HCT116 (cell line): ENCODE measurements at regions not wholly inside any gene's neighbourhood (a gene's known extent, or its start where the extent isn't known, plus 50 kb on each side); places are given as distances from the start of the nearest gene placed in this dataset.

Source experiments
- ATAC-seq: fragments of 200-7000 bp; cut with Tn5 transposase; 2 replicates; pipeline ENCODE4 v1.9.1; 2020; ENCODE audit warnings: mild to moderate bottlenecking, moderate library complexity
- BruUV-seq: library from RNA; stranded (reverse); fragments of 400-500 nt; replicated peaks from 2 replicates; lab custom pipeline; 2021; lab: Mats Ljungman, UMichigan
- CTCF ChIA-PET: fragments of 300-600 bp; sonication (Branson Sonifier 250); formaldehyde crosslinking; loops from one replicate; lab custom pipeline; 2021; ENCODE audit warnings: antibody characterized with exemption; lab: Charles Lee
- POLR2A ChIA-PET: fragments of 300-600, 350-600 bp; sonication (Branson Sonifier 250); formaldehyde crosslinking; loops from one replicate; lab custom pipeline; 2021; ENCODE audit warnings: antibody characterized with exemption; lab: Charles Lee
- RAD21 ChIA-PET, 2 experiments: fragments of 300-600 bp; sonication (Branson Sonifier 250); formaldehyde crosslinking; loops; one replicate each; lab custom pipeline; 2023; ENCODE audit warnings: low total read pairs in 2 of 2; ENCODE audit not compliant: uncharacterized antibody in 2 of 2, unreplicated experiment in 2 of 2, low non-redundant PET in 1 of 2; lab: Charles Lee
- DNase-seq: peaks from one replicate; pipeline ENCODE4 v3.0.0-alpha.2; 2010; ENCODE audit warnings: low read depth, low spot score
- H2AFZ ChIP-seq: fragments of 200-600 bp; shearing (Covaris generic), sonication (generic); 2 replicates; pipeline ENCODE4 v1.6.1; 2017; ENCODE audit warnings: low read depth, mixed run types, mixed read lengths, antibody characterized with exemption, low read length; ENCODE audit not compliant: poor library complexity, severe bottlenecking
- H3K27ac ChIP-seq: 2 replicates; pipeline ENCODE4 v1.5.1; 2012; ENCODE audit warnings: low read depth, low read length
- H3K27me3 ChIP-seq: fragments of 200-600 bp; sonication (generic); 2 replicates; pipeline ENCODE4 v1.6.1; 2016; ENCODE audit warnings: mixed run types, low read length, mixed read lengths; ENCODE audit not compliant: insufficient read depth
- H3K36me3 ChIP-seq, 2 experiments: fragments of 200-500 bp in 1 of 2; fragments of 200-600 bp in 1 of 2; sonication (Bioruptor generic) in 1 of 2; sonication (generic) in 1 of 2; 2 replicates each; pipeline versions ENCODE4 v1.5.1 to v1.6.1; 2014 to 2016; ENCODE audit warnings: low read length in 2 of 2, inconsistent platforms in 1 of 2, mixed read lengths in 1 of 2, mixed run types in 1 of 2; ENCODE audit not compliant: insufficient read depth in 2 of 2, control insufficient read depth in 1 of 2
- H3K4me1 ChIP-seq, 2 experiments: fragments of 200-600 bp in 1 of 2; sonication (generic) in 1 of 2; 2 replicates each; pipeline versions ENCODE4 v1.5.1 to v1.6.1; 2012 to 2017; ENCODE audit warnings: low read length in 2 of 2, inconsistent platforms in 1 of 2, mild to moderate bottlenecking in 1 of 2, mixed read lengths in 1 of 2, mixed run types in 1 of 2, moderate library complexity in 1 of 2; ENCODE audit not compliant: insufficient read depth in 2 of 2, control insufficient read depth in 1 of 2
- H3K4me2 ChIP-seq: fragments of 200-600 bp; sonication (generic); 2 replicates; pipeline ENCODE4 v1.6.1; 2017; ENCODE audit warnings: mixed run types, low read length, mixed read lengths
- H3K4me3 ChIP-seq, 2 experiments: fragments of 200-600 bp in 1 of 2; sonication (generic) in 1 of 2; replicated peaks in 1 of 2; 2 replicates each; pipeline ENCODE4 v1.5.1; 2011 to 2016; ENCODE audit warnings: low read length in 2 of 2, control low read depth in 1 of 2, low read depth in 1 of 2, mild to moderate bottlenecking in 1 of 2, mixed read lengths in 1 of 2, mixed run types in 1 of 2
- H3K79me2 ChIP-seq: fragments of 200-600 bp; sonication (generic); 2 replicates; pipeline ENCODE4 v1.6.1; 2017; ENCODE audit warnings: mild to moderate bottlenecking, mixed run types, low read length, moderate library complexity, mixed read lengths; ENCODE audit not compliant: insufficient read depth
- H3K9ac ChIP-seq: fragments of 200-600 bp; sonication (generic); 2 replicates; pipeline ENCODE4 v1.6.1; 2016; ENCODE audit warnings: low read length, mixed read lengths
- H3K9me2 ChIP-seq: fragments of 200-600 bp; sonication (generic), shearing (Covaris generic); 2 replicates; pipeline ENCODE4 v1.6.1; 2017; ENCODE audit warnings: mixed run types, mild to moderate bottlenecking, moderate library complexity; ENCODE audit not compliant: insufficient read depth
- H3K9me3 ChIP-seq, 2 experiments: fragments of 200-500 bp in 1 of 2; fragments of 200-600 bp in 1 of 2; sonication (Bioruptor generic) in 1 of 2; sonication (generic) in 1 of 2; 2 replicates each; pipeline ENCODE4 v1.6.1; 2014 to 2017; ENCODE audit warnings: low read length in 2 of 2, mixed read lengths in 2 of 2, inconsistent platforms in 1 of 2, low read depth in 1 of 2, mild to moderate bottlenecking in 1 of 2, mixed run types in 1 of 2, moderate library complexity in 1 of 2; ENCODE audit not compliant: control insufficient read depth in 1 of 2, insufficient read depth in 1 of 2
- H4K20me1 ChIP-seq: fragments of 200-600 bp; sonication (generic), shearing (Covaris generic); 2 replicates; pipeline ENCODE4 v1.6.1; 2017; ENCODE audit warnings: mixed run types, mild to moderate bottlenecking, moderate library complexity; ENCODE audit not compliant: insufficient read depth
- CEBPB ChIP-seq: IDR thresholded peaks from 2 replicates; pipeline ENCODE4 v1.6.1; 2012; ENCODE audit warnings: low read depth
- EGR1 ChIP-seq: IDR thresholded peaks from 2 replicates; pipeline ENCODE4 v1.6.1; 2012; ENCODE audit warnings: low read depth
- ELF1 ChIP-seq: IDR thresholded peaks from 2 replicates; pipeline ENCODE4 v1.6.1; 2012; ENCODE audit warnings: low read depth, borderline replicate concordance
- FOSL1 ChIP-seq: IDR thresholded peaks from 2 replicates; pipeline ENCODE4 v1.6.1; 2012; ENCODE audit warnings: low read depth
- MAX ChIP-seq: IDR thresholded peaks from 2 replicates; pipeline ENCODE4 v1.6.1; 2012
- POLR2A ChIP-seq: IDR thresholded peaks from 2 replicates; pipeline ENCODE4 v1.7.0; 2011; ENCODE audit warnings: borderline replicate concordance; ENCODE audit not compliant: insufficient read depth, insufficient read length; ENCODE audit errors: extremely low read depth
- POLR2AphosphoS5 ChIP-seq: IDR thresholded peaks from 2 replicates; pipeline ENCODE4 v1.6.1; 2011; ENCODE audit warnings: mild to moderate bottlenecking, low read depth, low read length, moderate library complexity
- RAD21 ChIP-seq: IDR thresholded peaks from 2 replicates; pipeline ENCODE4 v1.6.1; 2012; ENCODE audit warnings: low read depth, mild to moderate bottlenecking
- SIN3A ChIP-seq: IDR thresholded peaks from 2 replicates; pipeline ENCODE4 v1.6.1; 2012; ENCODE audit warnings: low read depth
- SP1 ChIP-seq: IDR thresholded peaks from 2 replicates; pipeline ENCODE4 v1.6.1; 2012; ENCODE audit warnings: low read depth
- SRF ChIP-seq: IDR thresholded peaks from 2 replicates; pipeline ENCODE4 v1.6.1; 2012; ENCODE audit warnings: low read depth
- TCF7L2 ChIP-seq: IDR thresholded peaks from 2 replicates; pipeline ENCODE4 v1.7.0; 2011; ENCODE audit warnings: borderline replicate concordance, inconsistent platforms; ENCODE audit not compliant: insufficient read depth, insufficient read length; ENCODE audit errors: extremely low read depth
- YY1 ChIP-seq: IDR thresholded peaks from 2 replicates; pipeline ENCODE4 v1.6.1; 2011; ENCODE audit warnings: low read length, low read depth, moderate library complexity, mild to moderate bottlenecking; ENCODE audit not compliant: insufficient replicate concordance; ENCODE audit errors: extremely low read depth
- ZNF274 ChIP-seq: fragments of 200-500 bp; sonication (Bioruptor generic); IDR thresholded peaks from 2 replicates; pipeline ENCODE4 v1.6.1; 2014; ENCODE audit warnings: mild to moderate bottlenecking, low read depth, low read length, inconsistent platforms
- intact Hi-C: fragments of 100-400 bp; cut with micrococcal nuclease; formaldehyde crosslinking; loops from 2 replicates; pipeline ENCODE4 v1.10.0; 2022
- TF ChIP-seq, protein P1 (sequence below), 3 experiments: fragments of 200-600 bp in 1 of 3; sonication (generic) in 1 of 3; IDR thresholded peaks in 2 of 3; conservative IDR thresholded peaks in 1 of 3; 2 replicates each; pipeline ENCODE4 v1.5.1; 2012 to 2017; ENCODE audit warnings: low read depth in 2 of 3, low read length in 2 of 3, antibody characterized with exemption in 1 of 3, borderline replicate concordance in 1 of 3, control low read depth in 1 of 3, mild to moderate bottlenecking in 1 of 3, mixed read lengths in 1 of 3, mixed run types in 1 of 3, moderate library complexity in 1 of 3; ENCODE audit not compliant: insufficient read depth in 1 of 3
- TF ChIP-seq, protein P2 (sequence below): IDR thresholded peaks from 2 replicates; pipeline ENCODE4 v1.6.1; 2011; ENCODE audit warnings: mild to moderate bottlenecking, low read length, moderate library complexity; ENCODE audit not compliant: insufficient replicate concordance; ENCODE audit errors: extremely low read depth

DNA sequence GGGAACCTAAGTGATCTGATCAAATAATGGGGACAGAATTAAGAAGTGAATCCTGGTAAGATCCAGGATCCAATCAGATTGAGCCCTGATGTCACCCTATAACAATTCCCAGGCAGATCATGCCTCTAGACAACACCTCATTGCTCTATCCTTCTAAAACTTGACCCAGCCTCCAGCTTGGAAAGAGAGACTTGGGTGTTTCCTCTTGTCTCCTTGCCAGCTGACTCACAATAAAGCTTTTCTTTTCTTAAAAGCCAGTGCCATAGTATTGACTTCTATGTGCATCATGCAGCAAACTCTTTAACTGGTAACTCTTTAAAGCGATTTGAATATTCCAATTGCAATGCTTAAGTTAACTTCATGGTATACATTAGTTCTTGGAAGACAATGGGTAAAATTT is 109.6 kb upstream of the CHORDC1 start:
- Histone ChIP-seq H4K20me1 (no peaks in the 10 kb centered on the region), H3K36me3 (no peaks in the 10 kb centered on the region), H3K9ac (no peak overlapping the region), H3K9me3 (no peaks in the 10 kb centered on the region), H3K4me2 (no peak overlapping the region), H3K9me2 (no peaks in the 10 kb centered on the region), H3K27me3 (no peaks in the 10 kb centered on the region; the same call in 1 of the 2 replicates), H3K4me1 (no peaks in the 10 kb centered on the region), H3K27ac (no peak overlapping the region), H3K79me2 (no peaks in the 10 kb centered on the region), H3K4me3 (no peak overlapping the region), H2AFZ (no peak overlapping the region)
- ChIA-PET CTCF (no interaction called here), RAD21 (no interaction called here), POLR2A (no interaction called here)
- intact Hi-C loops = no loop called here
- no peak for ATAC-seq
- TF ChIP-seq ELF1 (no peak), SIN3A (no peak), TCF7L2 (no peak), YY1 (no peak), SRF (no peak), ZNF274 (no peak), SP1 (no peak), RAD21 (no peak), POLR2A (no peak), EGR1 (no peak), POLR2AphosphoS5 (no peak), CEBPB (no peak), FOSL1 (no peak), MAX (no peak)
- TF ChIP-seq, protein P1, sequence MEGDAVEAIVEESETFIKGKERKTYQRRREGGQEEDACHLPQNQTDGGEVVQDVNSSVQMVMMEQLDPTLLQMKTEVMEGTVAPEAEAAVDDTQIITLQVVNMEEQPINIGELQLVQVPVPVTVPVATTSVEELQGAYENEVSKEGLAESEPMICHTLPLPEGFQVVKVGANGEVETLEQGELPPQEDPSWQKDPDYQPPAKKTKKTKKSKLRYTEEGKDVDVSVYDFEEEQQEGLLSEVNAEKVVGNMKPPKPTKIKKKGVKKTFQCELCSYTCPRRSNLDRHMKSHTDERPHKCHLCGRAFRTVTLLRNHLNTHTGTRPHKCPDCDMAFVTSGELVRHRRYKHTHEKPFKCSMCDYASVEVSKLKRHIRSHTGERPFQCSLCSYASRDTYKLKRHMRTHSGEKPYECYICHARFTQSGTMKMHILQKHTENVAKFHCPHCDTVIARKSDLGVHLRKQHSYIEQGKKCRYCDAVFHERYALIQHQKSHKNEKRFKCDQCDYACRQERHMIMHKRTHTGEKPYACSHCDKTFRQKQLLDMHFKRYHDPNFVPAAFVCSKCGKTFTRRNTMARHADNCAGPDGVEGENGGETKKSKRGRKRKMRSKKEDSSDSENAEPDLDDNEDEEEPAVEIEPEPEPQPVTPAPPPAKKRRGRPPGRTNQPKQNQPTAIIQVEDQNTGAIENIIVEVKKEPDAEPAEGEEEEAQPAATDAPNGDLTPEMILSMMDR (IDR thresholded peaks at IDR 0.05 in 2 of 3, conservative IDR thresholded peaks at IDR 0.05 in 1 of 3; ENCODE audit: borderline replicate concordance in 1 of 3, insufficient read depth in 1 of 3, low read depth in 2 of 3, low read length in 2 of 3) = no peak
- TF ChIP-seq, protein P2, sequence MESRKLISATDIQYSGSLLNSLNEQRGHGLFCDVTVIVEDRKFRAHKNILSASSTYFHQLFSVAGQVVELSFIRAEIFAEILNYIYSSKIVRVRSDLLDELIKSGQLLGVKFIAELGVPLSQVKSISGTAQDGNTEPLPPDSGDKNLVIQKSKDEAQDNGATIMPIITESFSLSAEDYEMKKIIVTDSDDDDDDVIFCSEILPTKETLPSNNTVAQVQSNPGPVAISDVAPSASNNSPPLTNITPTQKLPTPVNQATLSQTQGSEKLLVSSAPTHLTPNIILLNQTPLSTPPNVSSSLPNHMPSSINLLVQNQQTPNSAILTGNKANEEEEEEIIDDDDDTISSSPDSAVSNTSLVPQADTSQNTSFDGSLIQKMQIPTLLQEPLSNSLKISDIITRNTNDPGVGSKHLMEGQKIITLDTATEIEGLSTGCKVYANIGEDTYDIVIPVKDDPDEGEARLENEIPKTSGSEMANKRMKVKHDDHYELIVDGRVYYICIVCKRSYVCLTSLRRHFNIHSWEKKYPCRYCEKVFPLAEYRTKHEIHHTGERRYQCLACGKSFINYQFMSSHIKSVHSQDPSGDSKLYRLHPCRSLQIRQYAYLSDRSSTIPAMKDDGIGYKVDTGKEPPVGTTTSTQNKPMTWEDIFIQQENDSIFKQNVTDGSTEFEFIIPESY = no peak
- BruUV-seq = no TSS peak
- DNase-seq = no peak
